A673 (cell line): ENCODE measurements at regions not wholly inside any gene's neighbourhood (a gene's known extent, or its start where the extent isn't known, plus 50 kb on each side); places are given as distances from the start of the nearest gene placed in this dataset.

Experiments used
- BruUV-seq: library from RNA; stranded (reverse); fragments of 400-500 nt; replicated peaks from 2 replicates; lab custom pipeline; 2021; lab: Mats Ljungman, UMichigan
- CTCF ChIA-PET: fragments of 300-600 bp; sonication (Branson Sonifier 250); formaldehyde crosslinking; loops from one replicate; lab custom pipeline; 2022; ENCODE audit warnings: antibody characterized with exemption; lab: Charles Lee
- POLR2A ChIA-PET: fragments of 300-600 bp; sonication (Branson Sonifier 250); formaldehyde crosslinking; loops from one replicate; lab custom pipeline; 2022; ENCODE audit warnings: antibody characterized with exemption; ENCODE audit not compliant: low non-redundant PET; lab: Charles Lee
- DNase-seq: peaks from one replicate; pipeline ENCODE4 v3.0.0-alpha.2; 2015; ENCODE audit warnings: low spot score
- H3K27ac ChIP-seq: fragments of 200-600 bp; sonication (generic); 2 replicates; pipeline ENCODE4 v1.5.1; 2016; ENCODE audit warnings: mixed run types, low read depth, mild to moderate bottlenecking, mixed read lengths, antibody characterized with exemption, low read length; ENCODE audit not compliant: poor library complexity, severe bottlenecking
- H3K27me3 ChIP-seq: fragments of 200-600 bp; sonication (generic); replicated peaks from 2 replicates; pipeline ENCODE4 v1.6.1; 2017; ENCODE audit warnings: mixed run types, low read depth, mild to moderate bottlenecking, mixed read lengths, antibody characterized with exemption, low read length; ENCODE audit not compliant: insufficient read depth, poor library complexity
- H3K36me3 ChIP-seq: fragments of 200-600 bp; sonication (generic); 2 replicates; pipeline ENCODE4 v1.6.1; 2016; ENCODE audit warnings: mixed run types, mild to moderate bottlenecking, mixed read lengths, antibody characterized with exemption, low read length; ENCODE audit not compliant: insufficient read depth, poor library complexity, severe bottlenecking
- H3K4me1 ChIP-seq: fragments of 200-600 bp; sonication (generic); 2 replicates; pipeline ENCODE4 v1.6.1; 2017; ENCODE audit warnings: mixed run types, mild to moderate bottlenecking, mixed read lengths, antibody characterized with exemption, low read length; ENCODE audit not compliant: insufficient read depth, poor library complexity, severe bottlenecking
- H3K4me3 ChIP-seq: fragments of 200-600 bp; sonication (generic); 2 replicates; pipeline ENCODE4 v1.5.1; 2016; ENCODE audit warnings: low read depth, mixed run types, mild to moderate bottlenecking, mixed read lengths, low read length; ENCODE audit not compliant: poor library complexity, severe bottlenecking
- H3K9me3 ChIP-seq: fragments of 200-600 bp; sonication (generic); 2 replicates; pipeline ENCODE4 v1.6.1; 2016; ENCODE audit warnings: mixed run types, low read depth, mild to moderate bottlenecking, mixed read lengths, antibody characterized with exemption, low read length; ENCODE audit not compliant: poor library complexity, severe bottlenecking
- CTCF ChIP-seq: fragments of 300-800, 200-600 bp; sonication (generic); conservative IDR thresholded peaks from 2 replicates; pipeline ENCODE4 v1.5.1; 2017; ENCODE audit warnings: low read depth, mild to moderate bottlenecking, antibody characterized with exemption, low read length, moderate library complexity, mixed read lengths
- EZH2 ChIP-seq: fragments of 200-600 bp; sonication (generic); IDR thresholded peaks from 2 replicates; pipeline ENCODE4 v1.6.1; 2017; ENCODE audit warnings: borderline replicate concordance, low read depth, mild to moderate bottlenecking, mixed read lengths, antibody characterized with exemption, low read length; ENCODE audit not compliant: poor library complexity, severe bottlenecking
- intact Hi-C: fragments of 100-400 bp; cut with micrococcal nuclease; formaldehyde crosslinking; loops from one replicate; pipeline ENCODE4 v1.10.0; 2022; ENCODE audit not compliant: unreplicated experiment

GRCh38 chr11:104564921-104565582 is 333.2 kb downstream of the CASP12 start:
- intact Hi-C loops, result no loop called here
- H3K27ac ChIP-seq, result no peak overlapping the region
- CTCF ChIA-PET, result no interaction called here
- TF ChIP-seq EZH2 (no peak), CTCF (no peak)
- no peaks in the 10 kb centered on the region for H3K4me1 ChIP-seq
- POLR2A ChIA-PET, result no interaction called here
- DNase-seq, result no peak
- H3K27me3 ChIP-seq, result no peaks in the 10 kb centered on the region
- no peaks in the 10 kb centered on the region for H3K36me3 ChIP-seq
- H3K9me3 ChIP-seq, result peaks cover 4% of the 10 kb centered on the region
- BruUV-seq, result no TSS peak
- no peak overlapping the region for H3K4me3 ChIP-seq

DNA sequence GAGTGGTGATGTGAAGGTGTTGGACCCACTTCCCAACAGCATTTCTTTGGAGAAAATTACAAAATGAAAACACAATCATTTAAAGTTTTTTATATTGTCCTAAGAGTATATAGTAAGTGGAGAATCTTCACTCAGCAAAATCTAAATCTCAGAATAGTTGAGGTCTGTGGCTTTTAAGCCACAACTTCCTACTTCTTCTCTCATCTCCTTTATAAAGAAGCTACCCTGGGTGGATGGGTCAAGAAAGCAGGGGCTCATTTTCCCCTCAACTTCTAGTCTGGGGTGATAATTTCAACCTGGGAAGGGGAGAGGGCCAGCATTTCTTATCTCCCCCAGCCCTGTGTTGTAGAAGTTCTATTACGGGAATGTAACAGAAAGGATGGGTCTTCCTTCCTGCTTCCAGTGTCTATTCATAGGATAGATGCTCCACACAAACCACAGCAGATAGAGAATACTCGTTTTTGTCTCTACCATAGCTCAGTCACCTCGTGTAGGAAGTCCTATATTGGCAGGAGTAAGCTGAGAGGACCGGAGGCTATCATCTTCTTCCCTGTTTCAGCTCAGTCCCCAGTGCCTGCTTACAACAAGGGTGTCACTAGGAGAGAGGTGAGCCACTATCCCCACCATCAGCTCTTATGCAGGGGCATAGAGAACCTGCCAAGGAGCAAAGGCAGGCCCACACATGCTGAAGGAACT is 341.5 kb downstream of the CASP12 start:
- H3K36me3 ChIP-seq, result no peaks in the 10 kb centered on the region
- H3K4me3 ChIP-seq, result no peak overlapping the region
- no peak overlapping the region for H3K27ac ChIP-seq
- no peaks in the 10 kb centered on the region for H3K27me3 ChIP-seq
- ChIA-PET CTCF (interaction anchor here (0.5 kb wide), 1 partner anchor 21 kb away, joined by 4 read pairs; no protein-coding TSS in a partner anchor), POLR2A (no interaction called here)
- no peaks in the 10 kb centered on the region for H3K9me3 ChIP-seq
- TF ChIP-seq EZH2 (no peak), CTCF (no peak)
- intact Hi-C loops, result no loop called here
- no peak for DNase-seq
- no TSS peak for BruUV-seq
- no peaks in the 10 kb centered on the region for H3K4me1 ChIP-seq

GRCh38 chr11:104549019-104549418 is 349.2 kb downstream of the CASP12 start:
- DNase-seq, result no peak

More at GRCh38 chr11:104549019-104549418, 349.2 kb downstream of the CASP12 start:
- ChIA-PET CTCF (no interaction called here), POLR2A (no interaction called here)
- no TSS peak for BruUV-seq
- TF ChIP-seq CTCF (no peak), EZH2 (no peak)
- Histone ChIP-seq H3K36me3 (no peaks in the 10 kb centered on the region), H3K27ac (no peak overlapping the region), H3K4me3 (no peak overlapping the region), H3K4me1 (no peaks in the 10 kb centered on the region), H3K27me3 (no peaks in the 10 kb centered on the region), H3K9me3 (no peaks in the 10 kb centered on the region)
- intact Hi-C loops, result no loop called here
